Immature natural killer cell (primary cell): ENCODE measurements at regions not wholly inside any gene's neighbourhood (a gene's known extent, or its start where the extent isn't known, plus 50 kb on each side); places are given as distances from the start of the nearest gene placed in this dataset.

Source experiments
- DNase-seq, 3 donors: peaks; one replicate each; pipeline ENCODE4 v3.0.0; 2022; ENCODE audit warnings: mixed read lengths in 1 of 3
- H3K27ac Mint-ChIP-seq, 6 donors: one replicate each; pipeline ENCODE4 v1.8.0; 2020; ENCODE audit warnings: mixed read lengths in 6 of 6, mild to moderate bottlenecking in 5 of 6, inconsistent platforms in 4 of 6, moderate library complexity in 3 of 6
- H3K27me3 Mint-ChIP-seq, 3 donors: one replicate each; pipeline ENCODE4 v1.8.0; 2020 to 2021; ENCODE audit warnings: low read depth in 3 of 3, mild to moderate bottlenecking in 3 of 3, mixed read lengths in 3 of 3, moderate library complexity in 3 of 3, inconsistent platforms in 1 of 3
- H3K36me3 Mint-ChIP-seq, 3 donors: one replicate each; pipeline ENCODE4 v1.8.0; 2020; ENCODE audit warnings: mixed read lengths in 3 of 3, inconsistent platforms in 2 of 3, mild to moderate bottlenecking in 2 of 3
- H3K4me1 Mint-ChIP-seq, 2 donors: one replicate each; pipeline ENCODE4 v1.8.0; 2020; ENCODE audit warnings: inconsistent platforms in 2 of 2, mild to moderate bottlenecking in 2 of 2, mixed read lengths in 2 of 2, moderate library complexity in 1 of 2
- H3K4me3 Mint-ChIP-seq, 5 donors: one replicate each; pipeline ENCODE4 v1.8.0; 2020; ENCODE audit warnings: mild to moderate bottlenecking in 5 of 5, mixed read lengths in 5 of 5, inconsistent platforms in 3 of 5, moderate library complexity in 3 of 5
- H3K9me3 Mint-ChIP-seq, 6 donors: one replicate each; pipeline ENCODE4 v1.8.0; 2020; ENCODE audit warnings: mild to moderate bottlenecking in 6 of 6, mixed read lengths in 6 of 6, inconsistent platforms in 4 of 6, moderate library complexity in 3 of 6

- Mint-ChIP-seq H3K27ac (peak overlapping the region in 1 of 6 donors; percentile 35), H3K36me3 (peaks cover 0 to 3% (median 0%) of the 10 kb centered on the region in 3 donors), H3K4me1 (peaks cover 40 to 46% of the 10 kb centered on the region in 2 donors), H3K9me3 (no peaks in the 10 kb centered on the region), H3K4me3 (no peak overlapping the region), H3K27me3 (peaks cover 0 to 1% (median 0%) of the 10 kb centered on the region in 3 donors)
- DNase-seq: no peak
Measured at GRCh38 chr10:3975016-3975415, 190.0 kb upstream of the KLF6 start.

DNA sequence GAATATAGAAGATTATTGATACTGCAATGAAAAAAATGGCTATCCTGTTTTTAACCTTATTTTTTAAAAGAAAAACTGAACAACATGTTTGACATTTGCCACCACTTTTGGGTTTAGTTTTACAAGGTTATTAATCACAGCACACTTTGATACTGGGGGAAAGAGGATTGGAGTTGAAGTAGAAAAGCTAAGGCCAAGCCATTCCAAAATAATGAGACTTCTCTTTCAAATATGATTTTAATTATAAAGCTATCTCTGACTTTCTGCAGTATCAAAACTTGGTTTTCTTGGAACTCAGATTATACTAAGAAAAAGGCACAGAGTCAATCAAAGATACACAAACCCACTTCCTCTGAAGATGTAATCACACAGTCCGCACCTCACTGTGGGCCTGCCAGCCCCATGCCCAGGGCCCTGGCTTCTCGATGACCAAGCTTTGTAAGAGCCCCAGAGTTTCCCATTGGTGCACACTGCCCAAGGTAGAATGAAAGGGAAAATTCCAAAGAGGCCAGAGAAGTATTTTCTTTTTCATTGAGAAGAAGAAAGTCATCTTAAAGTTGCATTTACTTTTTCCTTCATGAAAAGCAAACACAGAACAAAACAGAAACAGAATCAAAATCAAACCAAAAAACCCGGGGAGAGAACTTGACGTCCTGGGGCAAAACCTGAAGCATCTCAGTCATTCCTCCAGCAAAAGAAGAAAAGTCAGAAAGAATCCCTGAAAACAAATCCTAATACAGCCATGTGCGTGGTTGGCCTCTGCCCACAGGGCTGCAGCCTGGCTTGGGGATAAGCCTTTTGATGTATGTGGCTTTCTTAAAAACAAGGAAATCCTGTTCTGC lies 187.7 kb upstream of the KLF6 start:
- DNase-seq: peak in 2 of 3 donors; percentile 22 to 28
- Mint-ChIP-seq H3K4me3 (peak overlapping the region; percentile 61 to 85 (median 83)), H3K9me3 (peaks cover 0 to under 1% (median 0%) of the 10 kb centered on the region in 6 donors), H3K4me1 (peaks cover 47 to 58% of the 10 kb centered on the region in 2 donors), H3K27me3 (peaks cover 0 to 1% (median 0%) of the 10 kb centered on the region in 3 donors), H3K27ac (peak overlapping the region; percentile 79 to 91 (median 86)), H3K36me3 (peaks cover 0 to 3% (median 0%) of the 10 kb centered on the region in 3 donors)

GRCh38 chr10:3971713-3972112 lies 186.7 kb upstream of the KLF6 start:
- Mint-ChIP-seq H3K4me1 (peaks cover 47 to 58% of the 10 kb centered on the region in 2 donors), H3K27ac (peak overlapping the region; percentile 82 to 91 (median 84)), H3K36me3 (peaks cover 3 to 4% (median 3%) of the 10 kb centered on the region in 3 donors), H3K27me3 (peaks cover 0 to 1% (median 0%) of the 10 kb centered on the region in 3 donors), H3K9me3 (peaks cover 0 to 2% (median 0%) of the 10 kb centered on the region in 6 donors), H3K4me3 (peak overlapping the region in 4 of 5 donors; percentile 46 to 61 (median 54))
- peak in 1 of 3 donors; percentile 3 for DNase-seq

- Mint-ChIP-seq H3K27ac (peak overlapping the region; percentile 38 to 91 (median 68)), H3K4me3 (peak overlapping the region; percentile 36 to 64 (median 39)), H3K9me3 (peaks cover 0 to 2% (median 0%) of the 10 kb centered on the region in 6 donors), H3K4me1 (peaks cover 47 to 58% of the 10 kb centered on the region in 2 donors), H3K27me3 (peaks cover 0 to 1% (median 0%) of the 10 kb centered on the region in 3 donors), H3K36me3 (peaks cover 3 to 5% (median 5%) of the 10 kb centered on the region in 3 donors)
- DNase-seq: peak in 1 of 3 donors; percentile 12
Measured at GRCh38 chr10:3969876-3970666, 185.1 kb upstream of the KLF6 start.

- peaks cover 0 to 1% (median 0%) of the 10 kb centered on the region in 3 donors for H3K27me3 Mint-ChIP-seq
- H3K36me3 Mint-ChIP-seq: peaks cover 3 to 5% (median 5%) of the 10 kb centered on the region in 3 donors
- H3K4me1 Mint-ChIP-seq: peaks cover 41 to 53% of the 10 kb centered on the region in 2 donors
- no peak overlapping the region for H3K27ac Mint-ChIP-seq
- peaks cover 0 to 2% (median 0%) of the 10 kb centered on the region in 6 donors for H3K9me3 Mint-ChIP-seq
- no peak for DNase-seq
- no peak overlapping the region for H3K4me3 Mint-ChIP-seq
Measured at GRCh38 chr10:3968727-3969126, 183.7 kb upstream of the KLF6 start.

DNA sequence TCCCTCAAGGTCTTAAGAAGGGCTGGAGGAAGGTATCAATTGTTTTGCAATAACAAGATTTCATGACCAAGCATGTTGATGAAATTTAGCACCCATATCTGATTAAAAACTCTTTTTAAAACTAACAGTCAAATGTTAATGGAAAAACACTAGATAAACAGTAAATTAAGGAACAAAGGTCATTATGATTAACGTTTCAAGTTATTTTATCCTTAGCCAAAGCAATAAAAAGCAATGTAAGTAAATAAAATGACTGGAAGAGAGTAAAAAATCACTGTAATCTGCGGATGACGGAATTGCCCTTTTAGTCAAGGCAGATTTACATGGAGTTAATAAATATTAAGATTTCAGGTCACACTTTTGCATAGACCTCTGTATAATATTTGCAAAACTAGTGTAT lies 179.5 kb upstream of the KLF6 start:
- Mint-ChIP-seq H3K36me3 (peaks cover 0 to 5% (median 5%) of the 10 kb centered on the region in 3 donors), H3K4me1 (peaks cover 39 to 53% of the 10 kb centered on the region in 2 donors), H3K9me3 (peaks cover 0 to 2% (median 0%) of the 10 kb centered on the region in 6 donors)

DNA sequence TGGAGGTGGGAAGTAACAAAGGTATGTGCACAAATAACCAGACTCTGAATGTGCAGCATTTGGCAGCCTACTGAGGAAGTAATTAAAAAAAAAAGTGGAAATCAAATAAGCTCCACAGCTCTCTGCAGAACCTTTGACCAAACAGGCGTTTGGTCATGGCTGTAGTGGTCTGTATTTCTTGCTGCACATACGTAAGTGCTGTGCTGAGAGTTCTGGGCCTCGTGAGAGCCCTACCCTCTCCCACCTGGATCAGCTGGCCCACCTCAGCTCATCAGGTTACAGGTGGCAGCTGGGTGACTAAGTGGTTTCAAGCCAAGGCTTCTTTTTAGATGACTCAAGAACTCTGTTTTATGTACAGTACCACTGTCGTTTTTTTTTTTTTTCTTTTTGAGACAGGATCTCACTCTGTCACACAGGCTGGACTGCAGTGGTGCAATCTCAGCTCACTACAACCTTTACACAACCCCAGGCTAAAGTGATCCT lies 178.2 kb upstream of the KLF6 start:
- peaks cover 0 to 5% (median 5%) of the 10 kb centered on the region in 3 donors for H3K36me3 Mint-ChIP-seq
- no peak overlapping the region for H3K27ac Mint-ChIP-seq
- H3K27me3 Mint-ChIP-seq: peaks cover 0 to 4% (median 0%) of the 10 kb centered on the region in 3 donors
- no peak overlapping the region for H3K4me3 Mint-ChIP-seq
- peaks cover 0 to 2% (median 0%) of the 10 kb centered on the region in 6 donors for H3K9me3 Mint-ChIP-seq
- DNase-seq: no peak
- H3K4me1 Mint-ChIP-seq: peaks cover 40 to 49% of the 10 kb centered on the region in 2 donors

More for the DNA sequence above, 179.5 kb upstream of the KLF6 start:
- H3K27me3 Mint-ChIP-seq: peaks cover 0 to 4% (median 0%) of the 10 kb centered on the region in 3 donors
- no peak overlapping the region for H3K4me3 Mint-ChIP-seq
- H3K27ac Mint-ChIP-seq: no peak overlapping the region
- DNase-seq: no peak

DNA sequence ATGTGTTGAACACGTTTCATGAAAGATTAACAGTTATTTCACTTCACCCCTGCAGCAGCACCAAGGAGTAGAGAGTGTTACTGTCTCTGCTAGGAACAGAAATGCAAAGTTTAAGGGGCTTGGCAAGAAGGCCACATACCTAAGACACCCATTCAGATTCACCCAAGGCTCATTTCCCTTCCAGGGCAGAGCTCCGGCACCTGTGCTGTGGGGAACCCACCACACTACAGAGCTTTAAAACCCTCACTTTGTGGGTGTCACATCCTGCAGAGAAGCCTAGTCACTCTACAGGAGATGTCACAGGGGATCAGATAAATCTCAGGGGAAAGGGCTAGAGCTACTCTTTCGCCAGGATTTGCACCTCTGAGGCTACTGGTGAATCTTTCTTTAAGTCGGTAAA lies 176.1 kb upstream of the KLF6 start:
- Mint-ChIP-seq H3K4me1 (peaks cover 44 to 49% of the 10 kb centered on the region in 2 donors), H3K36me3 (no peaks in the 10 kb centered on the region)

GRCh38 chr10:3960496-3960895 lies 175.5 kb upstream of the KLF6 start:
- peaks cover 0 to 4% (median 0%) of the 10 kb centered on the region in 3 donors for H3K27me3 Mint-ChIP-seq
- peak overlapping the region; percentile 29 to 90 (median 74) for H3K27ac Mint-ChIP-seq
- no peaks in the 10 kb centered on the region for H3K36me3 Mint-ChIP-seq
- no peaks in the 10 kb centered on the region for H3K9me3 Mint-ChIP-seq
- no peak for DNase-seq
- H3K4me3 Mint-ChIP-seq: peak overlapping the region; percentile 59 to 74 (median 71)
- H3K4me1 Mint-ChIP-seq: peaks cover 44 to 49% of the 10 kb centered on the region in 2 donors

More for the DNA sequence above, 176.1 kb upstream of the KLF6 start:
- peak overlapping the region; percentile 59 to 74 (median 71) for H3K4me3 Mint-ChIP-seq
- DNase-seq: peak; percentile 76 to 79 (median 77)
- H3K27ac Mint-ChIP-seq: peak overlapping the region; percentile 29 to 90 (median 74)
- H3K9me3 Mint-ChIP-seq: no peaks in the 10 kb centered on the region
- H3K27me3 Mint-ChIP-seq: peaks cover 0 to 4% (median 0%) of the 10 kb centered on the region in 3 donors

- Mint-ChIP-seq H3K4me1 (peaks cover 44 to 49% of the 10 kb centered on the region in 2 donors), H3K4me3 (peak overlapping the region; percentile 7 to 64 (median 60)), H3K36me3 (no peaks in the 10 kb centered on the region), H3K27ac (peak overlapping the region; percentile 14 to 61 (median 48)), H3K9me3 (no peaks in the 10 kb centered on the region), H3K27me3 (peaks cover 0 to 4% (median 0%) of the 10 kb centered on the region in 3 donors)
- DNase-seq: no peak
Measured at GRCh38 chr10:3959370-3960325, 174.6 kb upstream of the KLF6 start.

- peaks cover 0 to 4% (median 0%) of the 10 kb centered on the region in 3 donors for H3K27me3 Mint-ChIP-seq
- H3K4me3 Mint-ChIP-seq: no peak overlapping the region
- H3K36me3 Mint-ChIP-seq: peaks cover 0 to 2% (median 0%) of the 10 kb centered on the region in 3 donors
- peaks cover 43% of the 10 kb centered on the region in 2 donors for H3K4me1 Mint-ChIP-seq
- no peak overlapping the region for H3K27ac Mint-ChIP-seq
- H3K9me3 Mint-ChIP-seq: no peaks in the 10 kb centered on the region
- no peak for DNase-seq
Measured at GRCh38 chr10:3958472-3958996, 173.5 kb upstream of the KLF6 start.

DNA sequence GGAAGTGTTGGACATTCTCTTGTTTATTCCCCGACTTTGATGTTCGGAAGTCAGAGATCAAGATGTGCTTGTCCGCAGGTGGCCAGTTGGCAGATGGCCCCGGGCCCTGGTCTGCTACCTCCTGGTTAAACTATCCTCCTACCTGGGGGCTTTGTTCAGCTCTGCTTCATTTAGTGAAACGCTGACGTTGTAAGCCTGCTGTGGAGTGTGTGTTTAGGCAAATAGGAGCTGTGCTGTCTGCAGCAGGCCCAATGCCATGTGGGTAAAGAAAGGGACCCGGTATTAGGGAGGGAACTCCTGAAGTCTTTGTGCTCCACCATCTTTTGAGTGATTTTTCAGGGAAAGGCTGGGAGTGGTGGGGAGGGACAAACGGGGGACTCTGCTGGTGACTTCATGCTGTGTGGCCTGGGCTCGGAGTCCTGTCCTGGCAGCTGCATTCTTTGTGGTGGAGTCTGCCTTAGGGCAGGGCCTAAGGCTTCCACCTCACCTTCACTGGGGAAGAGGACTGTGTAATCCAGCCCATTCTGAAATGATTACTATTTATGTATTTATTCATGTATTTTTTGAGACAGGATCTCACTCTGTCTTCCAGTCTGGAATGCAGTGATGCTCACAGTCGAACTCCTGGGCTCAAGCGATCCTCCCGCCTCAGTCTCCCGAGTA lies 171.1 kb upstream of the KLF6 start:
- DNase-seq: no peak
- H3K27me3 Mint-ChIP-seq: peaks cover 0 to 3% (median 0%) of the 10 kb centered on the region in 3 donors
- no peak overlapping the region for H3K4me3 Mint-ChIP-seq
- peaks cover 31 to 34% of the 10 kb centered on the region in 2 donors for H3K4me1 Mint-ChIP-seq
- peaks cover 0 to 3% (median 0%) of the 10 kb centered on the region in 3 donors for H3K36me3 Mint-ChIP-seq
- no peaks in the 10 kb centered on the region for H3K9me3 Mint-ChIP-seq
- H3K27ac Mint-ChIP-seq: no peak overlapping the region
